ENCODE measurements at regions not wholly inside any gene's neighbourhood (a gene's known extent, or its start where the extent isn't known, plus 50 kb on each side); places are given as distances from the start of the nearest gene placed in this dataset.

DNA sequence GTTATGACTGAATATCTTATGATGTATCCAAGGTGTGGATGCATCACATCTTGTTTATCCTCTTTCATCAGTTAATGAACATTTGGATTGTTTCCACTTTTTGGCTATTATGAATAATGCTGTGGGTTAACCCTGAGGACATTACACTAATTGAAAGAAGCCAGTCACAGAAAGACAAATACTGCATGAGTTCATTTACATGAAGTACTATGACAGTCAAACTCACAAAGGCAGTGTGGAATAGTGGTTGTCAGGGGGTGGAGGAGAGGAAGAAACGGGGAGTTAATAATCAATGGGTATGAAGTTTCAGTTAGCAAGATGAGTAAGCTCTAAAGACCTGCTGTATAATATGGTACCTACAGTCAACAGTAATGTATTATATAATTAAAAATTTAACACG lies 409.4 kb upstream of the CTNND2 start:
- no peaks in the 10 kb centered on the region for H3K4me1 Mint-ChIP-seq
- ATAC-seq (replicated peaks in 1 of 4) (no peak), DNase-seq (no peak)
- ChIA-PET POLR2A (no interaction called here), CTCF (no interaction called here)
- H3K9me3 Mint-ChIP-seq, result peaks cover 3 to 14% (median 4%) of the 10 kb centered on the region in 3 donors
- H3K36me3 Mint-ChIP-seq, result no peaks in the 10 kb centered on the region
- H3K27me3 Mint-ChIP-seq, result no peaks in the 10 kb centered on the region
- no peak overlapping the region for H3K4me3 ChIP-seq (ENCODE audit: control insufficient read depth in 1 of 2, extremely low read depth in 1 of 2, low read length in 1 of 2)
- WGBS (ENCODE audit: insufficient coverage), result no CpG with 5 or more reads among the region's 2 CpGs
- no peaks in the 10 kb centered on the region for H3K27me3 ChIP-seq (replicated peaks in 1 of 2; ENCODE audit: control insufficient read depth in 2 of 2, extremely low read depth in 1 of 2, insufficient read depth in 2 of 2, low read length in 1 of 2)
- no peaks in the 10 kb centered on the region for H3K36me3 ChIP-seq (ENCODE audit: control insufficient read depth in 2 of 2, extremely low read depth in 1 of 2, insufficient read depth in 1 of 2, low read length in 1 of 2)
- H3K4me1 ChIP-seq (ENCODE audit: control insufficient read depth in 1 of 2, extremely low read depth in 1 of 2, insufficient read depth in 2 of 2, low read length in 2 of 2), result no peaks in the 10 kb centered on the region
- H3K27ac ChIP-seq (ENCODE audit: low read length), result no peak overlapping the region
- H3K9me3 ChIP-seq, result no peaks in the 10 kb centered on the region
- no peak overlapping the region for H3K4me3 Mint-ChIP-seq
- H3K27ac Mint-ChIP-seq, result no peak overlapping the region

GRCh38 chr5:12312343-12312742 lies 408.1 kb upstream of the CTNND2 start:
- ChIA-PET POLR2A (no interaction called here), CTCF (no interaction called here)
- Histone ChIP-seq H3K9me3 (peaks cover 2% of the 10 kb centered on the region), H3K36me3 (ENCODE audit: control insufficient read depth in 2 of 2, extremely low read depth in 1 of 2, insufficient read depth in 1 of 2, low read length in 1 of 2) (no peaks in the 10 kb centered on the region), H3K4me3 (ENCODE audit: control insufficient read depth in 1 of 2, extremely low read depth in 1 of 2, low read length in 1 of 2) (no peak overlapping the region), H3K27me3 (replicated peaks in 1 of 2; ENCODE audit: control insufficient read depth in 2 of 2, extremely low read depth in 1 of 2, insufficient read depth in 2 of 2, low read length in 1 of 2) (no peaks in the 10 kb centered on the region), H3K27ac (ENCODE audit: low read length) (no peak overlapping the region), H3K4me1 (ENCODE audit: control insufficient read depth in 1 of 2, extremely low read depth in 1 of 2, insufficient read depth in 2 of 2, low read length in 2 of 2) (no peaks in the 10 kb centered on the region)
- H3K27me3 Mint-ChIP-seq, result no peaks in the 10 kb centered on the region
- H3K27ac Mint-ChIP-seq, result no peak overlapping the region
- H3K9me3 Mint-ChIP-seq, result peaks cover 3 to 18% (median 9%) of the 10 kb centered on the region in 3 donors
- WGBS (ENCODE audit: insufficient coverage), result 100% methylated on average over 1 of the region's 5 CpGs
- no peak overlapping the region for H3K4me3 Mint-ChIP-seq
- H3K4me1 Mint-ChIP-seq, result no peaks in the 10 kb centered on the region
- no peak for ATAC-seq (replicated peaks in 1 of 4)
- DNase-seq, result no peak
- H3K36me3 Mint-ChIP-seq, result no peaks in the 10 kb centered on the region

GRCh38 chr5:12294151-12294550 lies 389.9 kb upstream of the CTNND2 start:
- H3K4me1 ChIP-seq (ENCODE audit: control insufficient read depth in 1 of 2, extremely low read depth in 1 of 2, insufficient read depth in 2 of 2, low read length in 2 of 2), result no peaks in the 10 kb centered on the region
- H3K27ac ChIP-seq (ENCODE audit: low read length), result no peak overlapping the region
- no CpG with 5 or more reads among the region's 4 CpGs for WGBS (ENCODE audit: insufficient coverage)
- Mint-ChIP-seq H3K27ac (no peak overlapping the region), H3K4me1 (no peaks in the 10 kb centered on the region), H3K9me3 (peaks cover 14 to 32% (median 14%) of the 10 kb centered on the region in 3 donors), H3K36me3 (no peaks in the 10 kb centered on the region), H3K27me3 (no peaks in the 10 kb centered on the region), H3K4me3 (no peak overlapping the region)
- CTCF ChIA-PET, result no interaction called here
- H3K36me3 ChIP-seq (ENCODE audit: control insufficient read depth in 2 of 2, extremely low read depth in 1 of 2, insufficient read depth in 1 of 2, low read length in 1 of 2), result no peaks in the 10 kb centered on the region
- DNase-seq (no peak), ATAC-seq (replicated peaks in 1 of 4) (no peak)
- H3K4me3 ChIP-seq (ENCODE audit: control insufficient read depth in 1 of 2, extremely low read depth in 1 of 2, low read length in 1 of 2), result no peak overlapping the region
- no peaks in the 10 kb centered on the region for H3K27me3 ChIP-seq (replicated peaks in 1 of 2; ENCODE audit: control insufficient read depth in 2 of 2, extremely low read depth in 1 of 2, insufficient read depth in 2 of 2, low read length in 1 of 2)
- H3K9me3 ChIP-seq, result peaks cover 2% of the 10 kb centered on the region
- POLR2A ChIA-PET, result no interaction called here

- Mint-ChIP-seq H3K4me1 (no peaks in the 10 kb centered on the region), H3K27me3 (no peaks in the 10 kb centered on the region), H3K9me3 (peaks cover 11 to 37% (median 22%) of the 10 kb centered on the region in 3 donors), H3K36me3 (no peaks in the 10 kb centered on the region), H3K4me3 (no peak overlapping the region), H3K27ac (no peak overlapping the region)
- no peaks in the 10 kb centered on the region for H3K4me1 ChIP-seq (ENCODE audit: control insufficient read depth in 1 of 2, extremely low read depth in 1 of 2, insufficient read depth in 2 of 2, low read length in 2 of 2)
- H3K9me3 ChIP-seq, result peaks cover 2% of the 10 kb centered on the region
- no peak overlapping the region for H3K4me3 ChIP-seq (ENCODE audit: control insufficient read depth in 1 of 2, extremely low read depth in 1 of 2, low read length in 1 of 2)
- no peak overlapping the region for H3K27ac ChIP-seq (ENCODE audit: low read length)
- ATAC-seq (replicated peaks in 1 of 4) (no peak), DNase-seq (peak in 1 of 35 experiments; percentile 4)
- no peaks in the 10 kb centered on the region for H3K36me3 ChIP-seq (ENCODE audit: control insufficient read depth in 2 of 2, extremely low read depth in 1 of 2, insufficient read depth in 1 of 2, low read length in 1 of 2)
- ChIA-PET POLR2A (no interaction called here), CTCF (interaction anchor here in 1 of 2 donors (0.5 to 1.5 kb wide), 2 partner anchors 1184 to 1186 kb away, joined by 3 to 5 read pairs; no protein-coding TSS in a partner anchor)
- no CpG with 5 or more reads among the region's 6 CpGs for WGBS (ENCODE audit: insufficient coverage)
- no peaks in the 10 kb centered on the region for H3K27me3 ChIP-seq (replicated peaks in 1 of 2; ENCODE audit: control insufficient read depth in 2 of 2, extremely low read depth in 1 of 2, insufficient read depth in 2 of 2, low read length in 1 of 2)
These were observed 388.5 kb upstream of the CTNND2 start for GRCh38 chr5:12292610-12293204.

DNA sequence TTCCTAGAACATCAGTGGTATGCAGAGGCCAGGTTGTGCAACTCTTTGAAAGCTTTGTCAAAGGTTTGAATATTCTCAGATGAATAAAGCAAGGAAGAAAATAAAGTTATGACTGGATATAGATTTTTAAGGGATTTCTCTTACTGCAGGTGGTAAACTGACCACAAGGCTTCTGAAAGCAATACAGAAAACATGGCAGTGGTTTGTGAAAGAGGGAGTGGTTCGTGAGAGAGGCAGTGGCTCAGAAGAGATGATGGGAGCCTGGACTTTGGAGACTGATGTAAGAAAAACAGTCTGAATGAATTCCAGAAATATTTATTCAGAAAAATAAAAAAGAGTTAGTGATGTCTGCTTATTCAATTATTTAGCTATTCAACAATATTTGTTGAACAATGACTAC lies 380.4 kb upstream of the CTNND2 start:
- H3K9me3 Mint-ChIP-seq, result peaks cover 8 to 26% (median 14%) of the 10 kb centered on the region in 3 donors
- no peaks in the 10 kb centered on the region for H3K27me3 ChIP-seq (replicated peaks in 1 of 2; ENCODE audit: control insufficient read depth in 2 of 2, extremely low read depth in 1 of 2, insufficient read depth in 2 of 2, low read length in 1 of 2)
- no CpG with 5 or more reads among the region's 1 CpG for WGBS (ENCODE audit: insufficient coverage)
- H3K27ac ChIP-seq (ENCODE audit: low read length), result no peak overlapping the region
- H3K27me3 Mint-ChIP-seq, result no peaks in the 10 kb centered on the region
- no peak overlapping the region for H3K4me3 ChIP-seq (ENCODE audit: control insufficient read depth in 1 of 2, extremely low read depth in 1 of 2, low read length in 1 of 2)
- no peaks in the 10 kb centered on the region for H3K36me3 Mint-ChIP-seq
- no peak overlapping the region for H3K4me3 Mint-ChIP-seq
- DNase-seq (no peak), ATAC-seq (replicated peaks in 1 of 4) (no peak)
- H3K4me1 ChIP-seq (ENCODE audit: control insufficient read depth in 1 of 2, extremely low read depth in 1 of 2, insufficient read depth in 2 of 2, low read length in 2 of 2), result no peaks in the 10 kb centered on the region
- no peaks in the 10 kb centered on the region for H3K4me1 Mint-ChIP-seq
- H3K9me3 ChIP-seq, result no peaks in the 10 kb centered on the region
- ChIA-PET POLR2A (no interaction called here), CTCF (no interaction called here)
- H3K27ac Mint-ChIP-seq, result no peak overlapping the region
- H3K36me3 ChIP-seq (ENCODE audit: control insufficient read depth in 2 of 2, extremely low read depth in 1 of 2, insufficient read depth in 1 of 2, low read length in 1 of 2), result no peaks in the 10 kb centered on the region

DNA sequence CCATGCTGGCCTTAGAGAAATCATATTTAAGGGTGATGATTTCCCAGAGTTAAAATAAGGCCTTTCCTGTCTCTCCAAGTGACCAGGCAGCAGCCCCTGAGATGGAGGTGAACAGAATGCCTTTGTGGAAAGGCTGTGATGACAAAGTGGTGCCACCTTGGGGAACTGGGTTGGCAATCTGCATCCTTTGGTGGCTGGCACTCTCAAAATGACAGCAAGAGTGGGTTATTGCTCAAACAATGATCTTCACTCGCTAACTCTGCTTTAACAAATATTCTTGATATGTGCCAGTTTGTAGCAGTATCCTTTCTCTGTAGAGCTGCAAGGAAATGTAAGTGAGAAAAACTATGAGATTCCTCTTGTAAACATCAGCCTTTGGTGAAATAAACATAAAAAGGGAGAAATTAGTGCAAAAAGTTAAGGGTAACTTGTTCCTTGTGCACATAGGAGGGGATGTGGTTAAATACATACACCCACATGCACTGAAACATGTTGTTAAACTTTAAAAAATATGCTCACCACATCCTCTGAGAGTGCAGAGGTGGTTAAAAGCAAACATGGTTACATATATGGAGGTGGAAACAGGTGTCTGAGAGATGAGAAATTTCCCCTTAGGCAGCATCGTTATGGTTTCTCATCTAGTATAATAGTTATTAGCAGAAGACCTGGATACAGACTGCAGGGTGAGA lies 373.4 kb upstream of the CTNND2 start:
- H3K27me3 Mint-ChIP-seq, result no peaks in the 10 kb centered on the region
- ChIA-PET POLR2A (no interaction called here), CTCF (no interaction called here)
- DNase-seq, result no peak
- no peak overlapping the region for H3K27ac Mint-ChIP-seq
- no peak overlapping the region for H3K27ac ChIP-seq (ENCODE audit: low read length)
- peaks cover 8 to 24% (median 11%) of the 10 kb centered on the region in 3 donors for H3K9me3 Mint-ChIP-seq
- H3K9me3 ChIP-seq, result no peaks in the 10 kb centered on the region
- no peaks in the 10 kb centered on the region for H3K4me1 Mint-ChIP-seq
- H3K4me3 Mint-ChIP-seq, result no peak overlapping the region
- H3K27me3 ChIP-seq (replicated peaks in 1 of 2; ENCODE audit: control insufficient read depth in 2 of 2, extremely low read depth in 1 of 2, insufficient read depth in 2 of 2, low read length in 1 of 2), result no peaks in the 10 kb centered on the region
- WGBS (ENCODE audit: insufficient coverage), result no CpG with 5 or more reads among the region's 2 CpGs
- no peak overlapping the region for H3K4me3 ChIP-seq (ENCODE audit: control insufficient read depth in 1 of 2, extremely low read depth in 1 of 2, low read length in 1 of 2)
- peak in 2 of 4 experiments; percentile 50 to 55 for ATAC-seq (replicated peaks in 1 of 4)
- no peaks in the 10 kb centered on the region for H3K4me1 ChIP-seq (ENCODE audit: control insufficient read depth in 1 of 2, extremely low read depth in 1 of 2, insufficient read depth in 2 of 2, low read length in 2 of 2)
- H3K36me3 ChIP-seq (ENCODE audit: control insufficient read depth in 2 of 2, extremely low read depth in 1 of 2, insufficient read depth in 1 of 2, low read length in 1 of 2), result no peaks in the 10 kb centered on the region
- no peaks in the 10 kb centered on the region for H3K36me3 Mint-ChIP-seq
